ENCODE measurements at regions not wholly inside any gene's neighbourhood (a gene's known extent, or its start where the extent isn't known, plus 50 kb on each side); places are given as distances from the start of the nearest gene placed in this dataset.
"Not testable (repeated sequence)": the region's sequence is repeated elsewhere in the genome, so short reads cannot be mapped to it uniquely, and the experiment has no call there.

- DNase-seq: no peak
These were observed 199.4 kb downstream of the CHIC2 start for GRCh38 chr4:53865054-53865453.

GRCh38 chr4:53863736-53864365 is 200.6 kb downstream of the CHIC2 start:
- no peak for DNase-seq

- no peak for DNase-seq
These were observed 201.2 kb downstream of the CHIC2 start for GRCh38 chr4:53863158-53863557.

GRCh38 chr4:53861856-53862610 is 202.4 kb downstream of the CHIC2 start:
- DNase-seq: no peak

- DNase-seq: no peak
These were observed 205.1 kb downstream of the CHIC2 start for GRCh38 chr4:53859305-53859704.

GRCh38 chr4:53858744-53859143 is 205.7 kb downstream of the CHIC2 start:
- DNase-seq: no peak

GRCh38 chr4:53855581-53856250 is 208.7 kb downstream of the CHIC2 start:
- DNase-seq: no peak

- DNase-seq: no peak
These were observed 209.3 kb downstream of the CHIC2 start for GRCh38 chr4:53854991-53855568.

- no peak for DNase-seq
These were observed 212.1 kb downstream of the CHIC2 start for GRCh38 chr4:53852343-53852742.

GRCh38 chr4:53847965-53848364 is 216.4 kb downstream of the CHIC2 start:
- no peak for DNase-seq

GRCh38 chr4:53844551-53844950 is 219.9 kb downstream of the CHIC2 start:
- no peak for DNase-seq

- DNase-seq: no peak
These were observed 220.3 kb downstream of the CHIC2 start for GRCh38 chr4:53844133-53844532.

GRCh38 chr4:53841711-53842110 is 222.7 kb downstream of the CHIC2 start:
- no peak for DNase-seq

GRCh38 chr4:53840643-53841042 is 223.8 kb downstream of the CHIC2 start:
- DNase-seq: no peak

GRCh38 chr4:53833302-53834003 is 231.0 kb downstream of the CHIC2 start:
- not testable (repeated sequence) for DNase-seq

GRCh38 chr4:53832549-53832948 is 231.9 kb downstream of the CHIC2 start:
- DNase-seq: no peak

- DNase-seq: no peak
These were observed 233.9 kb downstream of the CHIC2 start for GRCh38 chr4:53830511-53830910.

- no peak for DNase-seq
These were observed 230.0 kb upstream of the LNX1 start for GRCh38 chr4:53821179-53821851.

GRCh38 chr4:53818104-53818503 is 226.8 kb upstream of the LNX1 start:
- no peak for DNase-seq

GRCh38 chr4:53816561-53816960 is 225.3 kb upstream of the LNX1 start:
- no peak for DNase-seq

GRCh38 chr4:53815281-53815680 is 224.0 kb upstream of the LNX1 start:
- no peak for DNase-seq

- no peak for DNase-seq
These were observed 222.7 kb upstream of the LNX1 start for GRCh38 chr4:53813998-53814397.

- DNase-seq: no peak
These were observed 219.4 kb upstream of the LNX1 start for GRCh38 chr4:53810643-53811042.
